ENCODE measurements at regions not wholly inside any gene's neighbourhood (a gene's known extent, or its start where the extent isn't known, plus 50 kb on each side); places are given as distances from the start of the nearest gene placed in this dataset.

GRCh38 chr2:43059183-43059897 is 167.1 kb downstream of the ZFP36L2 start:
- Mint-ChIP-seq H3K27me3 (no peaks in the 10 kb centered on the region), H3K36me3 (ENCODE audit: low read depth) (peaks cover 4% of the 10 kb centered on the region), H3K4me3 (peak overlapping the region; percentile 39), H3K4me1 (ENCODE audit: low read depth) (peaks cover 32% of the 10 kb centered on the region), H3K9me3 (no peaks in the 10 kb centered on the region), H3K27ac (peak overlapping the region; percentile 47)

- no peaks in the 10 kb centered on the region for H3K9me3 Mint-ChIP-seq
Observed at GRCh38 chr2:43058726-43059110, 167.7 kb downstream of the ZFP36L2 start.

GRCh38 chr2:43057742-43058725 is 168.4 kb downstream of the ZFP36L2 start:
- H3K4me3 Mint-ChIP-seq: no peak overlapping the region
- H3K27ac Mint-ChIP-seq: no peak overlapping the region
- H3K27me3 Mint-ChIP-seq: no peaks in the 10 kb centered on the region
- H3K9me3 Mint-ChIP-seq: no peaks in the 10 kb centered on the region
- peaks cover 32% of the 10 kb centered on the region for H3K4me1 Mint-ChIP-seq (ENCODE audit: low read depth)
- no peaks in the 10 kb centered on the region for H3K36me3 Mint-ChIP-seq (ENCODE audit: low read depth)

More at GRCh38 chr2:43058726-43059110, 167.7 kb downstream of the ZFP36L2 start:
- no peak overlapping the region for H3K4me3 Mint-ChIP-seq
- no peaks in the 10 kb centered on the region for H3K36me3 Mint-ChIP-seq (ENCODE audit: low read depth)
- H3K4me1 Mint-ChIP-seq (ENCODE audit: low read depth): peaks cover 32% of the 10 kb centered on the region
- no peak overlapping the region for H3K27ac Mint-ChIP-seq
- H3K27me3 Mint-ChIP-seq: no peaks in the 10 kb centered on the region

- no peak overlapping the region for H3K4me3 Mint-ChIP-seq
- H3K27ac Mint-ChIP-seq: no peak overlapping the region
- H3K4me1 Mint-ChIP-seq (ENCODE audit: low read depth): peaks cover 34% of the 10 kb centered on the region
- H3K9me3 Mint-ChIP-seq: no peaks in the 10 kb centered on the region
- no peaks in the 10 kb centered on the region for H3K36me3 Mint-ChIP-seq (ENCODE audit: low read depth)
- H3K27me3 Mint-ChIP-seq: peaks cover 1% of the 10 kb centered on the region
Observed at GRCh38 chr2:43057026-43057741, 169.2 kb downstream of the ZFP36L2 start.

GRCh38 chr2:43055985-43056384 is 170.4 kb downstream of the ZFP36L2 start:
- Mint-ChIP-seq H3K4me3 (no peak overlapping the region), H3K9me3 (no peaks in the 10 kb centered on the region), H3K27me3 (peaks cover 3% of the 10 kb centered on the region), H3K27ac (no peak overlapping the region), H3K4me1 (ENCODE audit: low read depth) (peaks cover 39% of the 10 kb centered on the region), H3K36me3 (ENCODE audit: low read depth) (no peaks in the 10 kb centered on the region)

- Mint-ChIP-seq H3K9me3 (no peaks in the 10 kb centered on the region), H3K27ac (no peak overlapping the region), H3K4me3 (no peak overlapping the region), H3K4me1 (ENCODE audit: low read depth) (peaks cover 39% of the 10 kb centered on the region), H3K36me3 (ENCODE audit: low read depth) (no peaks in the 10 kb centered on the region), H3K27me3 (peaks cover 3% of the 10 kb centered on the region)
Observed at GRCh38 chr2:43055086-43055912, 171.1 kb downstream of the ZFP36L2 start.

- Mint-ChIP-seq H3K36me3 (ENCODE audit: low read depth) (no peaks in the 10 kb centered on the region), H3K27ac (no peak overlapping the region), H3K4me3 (no peak overlapping the region), H3K4me1 (ENCODE audit: low read depth) (peaks cover 31% of the 10 kb centered on the region), H3K27me3 (peaks cover 3% of the 10 kb centered on the region), H3K9me3 (no peaks in the 10 kb centered on the region)
Observed at GRCh38 chr2:43054367-43054766, 172.0 kb downstream of the ZFP36L2 start.

GRCh38 chr2:43052944-43053306 is 173.5 kb downstream of the ZFP36L2 start:
- no peak overlapping the region for H3K27ac Mint-ChIP-seq
- H3K36me3 Mint-ChIP-seq (ENCODE audit: low read depth): no peaks in the 10 kb centered on the region
- H3K4me1 Mint-ChIP-seq (ENCODE audit: low read depth): peaks cover 21% of the 10 kb centered on the region
- no peaks in the 10 kb centered on the region for H3K9me3 Mint-ChIP-seq
- H3K27me3 Mint-ChIP-seq: peaks cover 3% of the 10 kb centered on the region
- H3K4me3 Mint-ChIP-seq: no peak overlapping the region

GRCh38 chr2:43052204-43052943 is 174.0 kb downstream of the ZFP36L2 start:
- Mint-ChIP-seq H3K27me3 (peaks cover 3% of the 10 kb centered on the region), H3K36me3 (ENCODE audit: low read depth) (no peaks in the 10 kb centered on the region), H3K4me1 (ENCODE audit: low read depth) (peaks cover 25% of the 10 kb centered on the region), H3K4me3 (no peak overlapping the region), H3K9me3 (no peaks in the 10 kb centered on the region), H3K27ac (no peak overlapping the region)

- Mint-ChIP-seq H3K4me3 (no peak overlapping the region), H3K27ac (no peak overlapping the region)
Observed at GRCh38 chr2:43051338-43051737, 175.1 kb downstream of the ZFP36L2 start.

GRCh38 chr2:43050866-43051265 is 175.5 kb downstream of the ZFP36L2 start:
- H3K27ac Mint-ChIP-seq: no peak overlapping the region
- H3K36me3 Mint-ChIP-seq (ENCODE audit: low read depth): no peaks in the 10 kb centered on the region
- no peaks in the 10 kb centered on the region for H3K9me3 Mint-ChIP-seq
- H3K27me3 Mint-ChIP-seq: peaks cover 3% of the 10 kb centered on the region
- no peak overlapping the region for H3K4me3 Mint-ChIP-seq
- H3K4me1 Mint-ChIP-seq (ENCODE audit: low read depth): peaks cover 34% of the 10 kb centered on the region

More at GRCh38 chr2:43051338-43051737, 175.1 kb downstream of the ZFP36L2 start:
- H3K9me3 Mint-ChIP-seq: no peaks in the 10 kb centered on the region
- peaks cover 34% of the 10 kb centered on the region for H3K4me1 Mint-ChIP-seq (ENCODE audit: low read depth)
- H3K36me3 Mint-ChIP-seq (ENCODE audit: low read depth): no peaks in the 10 kb centered on the region
- H3K27me3 Mint-ChIP-seq: peaks cover 3% of the 10 kb centered on the region

GRCh38 chr2:43049836-43050801 is 176.3 kb downstream of the ZFP36L2 start:
- no peaks in the 10 kb centered on the region for H3K36me3 Mint-ChIP-seq (ENCODE audit: low read depth)
- peaks cover 3% of the 10 kb centered on the region for H3K27me3 Mint-ChIP-seq
- H3K4me3 Mint-ChIP-seq: no peak overlapping the region
- H3K9me3 Mint-ChIP-seq: no peaks in the 10 kb centered on the region
- no peak overlapping the region for H3K27ac Mint-ChIP-seq
- H3K4me1 Mint-ChIP-seq (ENCODE audit: low read depth): peaks cover 34% of the 10 kb centered on the region
